NCI-H446 treated with DMSO at 0.1 percent for 48 hours (cell line): ENCODE measurements at regions not wholly inside any gene's neighbourhood (a gene's known extent, or its start where the extent isn't known, plus 50 kb on each side); places are given as distances from the start of the nearest gene placed in this dataset.
"Not testable (repeated sequence)": the region's sequence is repeated elsewhere in the genome, so short reads cannot be mapped to it uniquely, and the experiment has no call there.

Experiments
- DNase-seq: peaks from one replicate; lab custom pipeline; 2025; lab: John Stamatoyannopoulos, UW

DNA sequence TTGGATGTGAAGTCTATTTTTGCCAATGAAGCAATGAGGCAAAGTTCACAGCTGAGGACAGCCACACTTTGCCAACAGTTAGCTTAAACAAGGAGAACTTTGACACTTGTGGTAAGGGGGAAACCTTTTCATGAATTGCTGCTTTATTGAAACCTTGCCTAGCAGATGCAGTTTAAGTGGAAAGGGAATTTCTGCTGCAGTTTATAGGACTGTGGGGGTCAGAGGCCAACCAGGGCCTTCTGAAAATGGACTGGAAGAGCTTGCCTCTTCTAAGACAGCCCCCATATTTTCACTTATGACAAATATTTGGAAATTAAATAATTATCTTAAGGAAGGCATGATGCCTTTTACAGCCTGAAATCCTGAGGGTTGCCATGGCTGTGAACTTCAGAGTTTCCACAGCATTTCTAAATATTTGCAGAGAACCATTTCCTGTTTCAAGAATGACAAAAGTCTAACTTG lies 550.3 kb downstream of the RAB28 start:
- DNase-seq = no peak

DNA sequence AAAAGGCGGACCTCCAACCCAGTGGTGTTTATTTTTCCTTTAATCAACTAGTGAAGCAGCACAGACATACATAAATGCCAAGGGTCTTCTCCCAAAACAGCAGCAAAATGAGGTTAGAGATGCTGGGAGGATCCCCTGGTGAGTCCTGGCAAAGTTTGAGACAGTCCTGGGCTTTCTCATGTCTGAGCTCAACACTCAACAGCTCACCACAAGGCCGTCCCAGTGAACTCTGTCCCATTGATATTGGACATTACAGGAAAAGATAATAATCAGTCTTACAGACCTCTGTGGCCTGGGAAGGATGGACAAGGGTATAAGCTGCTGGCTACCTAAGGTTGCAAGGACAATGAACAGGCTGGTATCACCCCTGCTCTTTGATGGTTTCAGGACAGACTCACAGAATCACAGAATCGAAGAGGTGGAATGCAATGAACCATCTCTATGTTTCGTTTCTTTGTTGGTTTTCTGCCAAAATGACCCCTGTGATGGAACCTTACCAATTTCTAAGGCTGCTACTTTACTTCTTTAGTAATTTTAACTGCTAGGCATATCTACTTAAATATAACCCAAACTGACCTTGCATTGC lies 551.8 kb downstream of the RAB28 start:
- no peak for DNase-seq

DNA sequence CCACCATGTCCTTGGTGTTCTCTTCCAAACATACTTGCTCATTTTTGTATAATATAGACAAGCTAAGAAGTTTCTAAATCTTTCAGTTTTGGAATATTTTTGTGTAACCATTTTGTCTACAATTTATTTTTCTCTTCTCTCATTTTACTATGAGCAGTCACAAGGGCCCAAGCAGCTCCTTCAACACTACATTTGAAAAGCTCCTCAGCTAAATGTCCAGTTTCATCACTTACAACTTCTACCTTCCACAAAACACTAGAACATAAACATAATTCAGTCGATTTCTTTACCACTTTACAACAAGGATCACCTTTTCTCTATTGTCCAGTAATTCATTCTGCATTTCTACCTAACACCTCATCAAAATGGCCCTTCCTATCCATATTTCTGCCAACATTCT lies 554.4 kb downstream of the RAB28 start:
- DNase-seq = no peak

DNA sequence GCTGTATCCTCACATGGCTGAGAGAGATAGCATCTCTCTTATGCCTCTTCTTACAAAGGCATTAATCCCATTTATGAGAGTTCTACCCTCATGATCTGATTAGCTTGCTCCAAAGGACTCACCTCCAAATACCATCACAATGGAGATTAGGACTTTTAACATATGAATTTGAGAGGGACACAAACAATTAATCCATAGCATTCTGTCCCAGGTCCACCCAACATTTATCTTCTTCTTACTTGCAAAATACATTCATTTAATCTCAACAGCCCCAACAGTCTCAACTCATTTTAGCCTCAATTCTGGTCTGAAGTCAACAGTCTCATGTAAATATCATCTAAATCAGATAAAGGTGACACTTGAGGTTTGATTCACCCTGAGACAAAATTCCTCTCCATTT lies 555.4 kb downstream of the RAB28 start:
- no peak for DNase-seq

DNA sequence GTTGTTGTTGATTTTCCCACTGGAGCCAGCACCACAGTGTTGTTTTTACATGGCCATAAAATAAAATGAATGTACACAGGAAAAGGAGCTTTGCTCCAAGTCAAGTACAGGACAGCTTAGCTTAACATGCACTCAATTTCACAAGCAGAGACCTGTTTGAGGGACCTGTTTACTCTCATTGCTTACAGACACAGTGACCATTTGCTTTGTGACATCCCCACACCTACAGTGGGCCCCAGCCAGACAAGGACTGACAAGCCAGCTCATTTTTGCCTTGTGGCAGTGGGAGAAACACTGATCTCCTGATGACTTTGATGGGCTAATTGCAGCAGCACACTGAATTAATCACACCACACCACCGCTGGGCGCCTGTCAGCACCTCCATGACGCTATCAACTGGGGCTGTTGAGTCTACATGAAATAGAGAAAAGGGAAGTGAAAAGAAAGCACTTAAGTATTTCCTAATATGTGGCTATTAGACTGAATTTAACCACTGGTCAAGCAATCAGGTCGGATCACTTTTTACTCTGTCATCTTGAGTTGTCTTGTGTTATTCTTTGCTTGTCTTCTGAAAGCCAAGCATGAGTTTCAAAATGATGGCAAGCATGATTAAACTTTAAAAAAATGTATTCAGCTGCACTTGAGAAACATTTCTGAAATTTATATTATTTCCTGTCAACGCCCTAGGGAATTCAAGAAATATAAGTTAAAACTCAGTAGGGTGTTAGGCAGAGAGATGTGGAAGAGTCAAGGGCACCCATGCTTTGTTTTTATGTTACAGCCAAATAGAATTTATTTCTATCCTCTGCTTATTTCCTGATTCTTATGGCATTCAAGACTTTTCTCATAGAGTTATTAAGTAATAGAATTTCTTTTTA lies 557.7 kb downstream of the RAB28 start:
- DNase-seq = no peak

DNA sequence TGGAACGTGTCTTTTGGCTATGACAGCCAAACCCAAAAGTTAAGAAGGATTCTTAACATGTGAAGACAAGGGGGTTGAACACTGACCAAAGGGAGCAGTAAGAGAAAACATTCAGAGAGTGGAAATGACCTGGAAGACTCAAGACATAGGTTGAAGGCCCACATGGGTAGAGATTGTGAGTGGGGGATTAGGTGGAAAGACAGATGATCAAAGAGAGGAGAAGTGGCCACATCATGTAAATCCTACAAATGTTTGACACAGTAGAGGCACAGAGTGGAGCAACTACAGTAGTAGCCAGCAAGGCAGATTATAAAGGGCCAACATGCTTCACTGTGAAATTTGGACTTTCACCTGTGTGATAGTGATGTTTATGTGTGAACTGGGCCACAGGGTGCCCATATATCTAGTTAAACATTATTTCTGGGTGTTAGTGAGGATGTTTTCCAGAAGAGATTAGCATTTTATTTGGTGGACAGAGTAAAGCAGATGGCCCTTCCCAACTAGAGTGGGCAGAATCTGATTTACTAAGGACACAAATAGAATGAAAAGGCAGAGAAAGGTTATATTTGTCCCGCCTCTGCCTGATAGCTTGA lies 559.3 kb downstream of the RAB28 start:
- no peak for DNase-seq

DNA sequence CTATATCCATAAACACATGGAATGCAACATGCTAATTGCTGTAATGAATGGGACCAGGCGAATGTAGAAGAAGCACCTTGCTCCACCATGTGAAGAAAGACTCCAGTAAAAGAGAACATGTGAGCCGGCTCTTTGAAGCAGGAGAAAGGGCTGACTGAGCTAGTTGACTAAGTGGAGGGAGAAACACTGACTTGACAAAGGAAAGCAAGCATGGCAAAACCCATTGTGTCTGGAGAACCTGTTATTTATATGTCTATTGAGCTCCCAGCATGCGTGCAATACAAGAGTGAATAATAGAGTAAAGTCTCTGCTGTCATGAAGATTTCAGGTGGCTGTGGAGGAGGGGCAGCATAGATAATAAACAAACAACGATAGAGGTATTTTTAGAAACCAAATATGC lies 559.9 kb downstream of the RAB28 start:
- no peak for DNase-seq

DNA sequence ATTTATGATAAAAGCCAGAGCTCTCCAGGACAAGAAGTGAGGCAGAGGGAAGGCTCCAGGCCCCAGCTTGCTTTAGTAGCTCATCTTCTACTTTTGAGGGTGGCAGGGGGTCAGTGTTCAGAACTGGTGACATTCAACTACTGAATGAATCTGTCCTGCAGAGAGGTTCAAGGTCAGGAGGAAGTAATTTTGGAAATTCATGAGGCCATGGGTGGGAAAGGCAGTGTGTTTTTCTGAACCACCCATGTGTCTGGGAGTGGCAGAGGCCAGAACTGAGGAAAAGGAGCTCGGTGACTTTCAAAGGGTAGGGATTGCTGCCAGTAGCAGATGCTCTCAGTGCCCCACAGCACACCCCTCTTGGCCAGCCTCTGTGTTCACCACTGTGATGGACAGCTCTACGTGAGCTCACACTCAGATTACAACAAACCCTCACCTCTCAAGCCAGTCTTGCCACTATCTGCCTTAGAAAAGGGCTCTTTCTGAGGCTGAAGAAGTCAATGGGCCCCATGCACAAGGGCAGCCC lies 571.2 kb downstream of the RAB28 start:
- DNase-seq = no peak

DNA sequence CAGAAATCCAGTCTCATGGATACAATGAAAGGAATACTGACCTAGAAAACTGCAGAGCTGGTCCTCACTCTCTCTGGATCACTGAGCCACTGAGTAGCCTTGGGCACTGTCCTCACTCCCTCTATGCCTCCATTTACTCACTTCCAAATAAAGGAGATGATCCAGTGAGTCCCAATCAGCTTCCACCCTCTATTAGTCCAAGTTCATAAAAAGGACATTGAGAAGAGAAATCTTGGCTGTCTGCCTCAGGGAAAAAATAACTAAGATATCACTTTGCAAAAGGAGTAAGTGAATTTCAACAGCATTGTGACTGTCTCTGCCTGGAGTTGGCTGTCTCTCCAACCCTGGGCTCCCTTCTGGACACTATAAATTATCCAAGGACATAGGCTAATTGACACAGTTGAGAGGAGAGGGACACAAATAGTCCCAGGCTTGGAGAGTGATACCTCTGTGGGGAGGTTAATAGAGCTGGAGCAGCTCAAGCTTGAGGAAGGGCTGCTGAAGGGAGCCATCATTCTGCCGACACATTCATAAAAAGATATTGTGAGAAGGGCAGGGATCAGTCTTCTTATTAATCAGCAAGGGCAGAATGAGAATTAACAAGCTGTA lies 572.3 kb downstream of the RAB28 start:
- no peak for DNase-seq

DNA sequence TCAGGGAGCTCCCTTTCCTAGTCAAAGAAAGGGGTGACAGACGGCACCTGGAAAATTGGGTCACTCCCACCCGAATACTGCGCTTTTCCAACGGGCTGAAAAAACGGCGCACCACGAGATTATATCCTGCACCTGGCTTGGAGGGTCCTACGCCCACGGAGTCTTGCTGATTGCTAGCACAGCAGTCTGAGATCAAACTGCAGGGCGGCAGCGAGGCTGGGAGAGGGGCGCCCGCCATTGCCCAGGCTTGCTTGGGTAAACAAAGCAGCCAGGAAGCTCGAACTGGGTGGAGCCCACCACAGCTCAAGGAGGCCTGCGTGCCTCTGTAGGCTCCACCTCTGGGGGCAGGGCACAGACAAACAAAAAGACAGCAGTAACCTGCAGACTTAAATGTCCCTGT lies 580.5 kb downstream of the RAB28 start:
- not testable (repeated sequence) for DNase-seq

DNA sequence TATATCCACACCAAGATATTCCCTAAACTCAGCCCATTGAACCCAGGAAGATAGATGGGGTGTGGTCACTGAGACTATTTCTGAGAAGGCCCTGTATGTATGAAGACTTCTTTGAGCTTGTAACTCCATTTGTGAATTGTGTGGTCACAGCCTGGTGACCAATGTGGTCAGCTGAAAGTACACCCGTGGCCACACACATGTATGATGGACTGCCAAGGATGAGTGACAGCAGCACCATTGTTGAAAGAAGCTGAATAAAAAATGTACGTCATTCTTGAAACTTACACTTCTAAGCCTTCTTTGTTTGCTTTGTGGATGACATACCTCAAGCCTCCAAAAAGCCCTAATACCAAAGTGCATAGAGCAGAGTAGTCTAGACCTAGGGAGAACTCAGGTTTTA lies 581.4 kb downstream of the RAB28 start:
- DNase-seq = no peak

DNA sequence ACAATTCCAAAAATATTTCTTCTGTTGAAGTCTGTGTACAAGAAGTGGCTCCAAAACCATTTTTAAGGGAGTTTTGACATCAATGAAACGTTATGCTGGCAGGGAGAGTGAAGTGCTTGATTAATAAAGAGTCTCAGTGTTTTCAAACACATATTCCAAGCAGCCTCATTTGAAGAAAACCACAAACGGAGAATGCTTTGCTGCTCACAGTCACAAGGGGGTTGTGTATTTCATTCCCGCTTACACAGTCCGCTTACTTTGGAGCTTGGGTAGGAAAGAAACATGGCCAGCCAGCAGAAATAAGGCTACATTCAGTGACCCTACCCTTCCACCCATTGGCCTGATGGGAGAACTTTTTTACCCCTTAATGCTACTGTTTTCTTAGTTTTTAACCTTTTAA lies 586.2 kb downstream of the RAB28 start:
- no peak for DNase-seq

DNA sequence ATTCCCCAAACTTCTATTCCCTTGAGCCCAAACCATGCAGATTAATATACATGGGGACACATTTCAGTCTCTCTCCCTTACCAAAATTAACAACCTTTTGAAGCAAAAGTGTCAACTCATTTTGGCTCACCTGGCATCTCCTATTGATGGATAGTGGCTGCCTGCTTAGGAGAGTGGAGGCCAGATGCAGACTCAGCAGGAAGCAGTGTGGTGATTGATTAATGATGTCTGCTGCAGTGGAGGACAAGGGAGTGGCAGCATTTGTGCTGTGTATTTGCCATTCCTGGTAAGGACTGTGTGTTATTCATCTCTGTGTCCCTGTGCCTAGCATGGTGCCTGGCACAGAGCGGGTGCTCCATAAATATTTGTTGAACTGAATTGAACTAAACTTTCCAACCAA lies 590.1 kb downstream of the RAB28 start:
- DNase-seq = no peak

DNA sequence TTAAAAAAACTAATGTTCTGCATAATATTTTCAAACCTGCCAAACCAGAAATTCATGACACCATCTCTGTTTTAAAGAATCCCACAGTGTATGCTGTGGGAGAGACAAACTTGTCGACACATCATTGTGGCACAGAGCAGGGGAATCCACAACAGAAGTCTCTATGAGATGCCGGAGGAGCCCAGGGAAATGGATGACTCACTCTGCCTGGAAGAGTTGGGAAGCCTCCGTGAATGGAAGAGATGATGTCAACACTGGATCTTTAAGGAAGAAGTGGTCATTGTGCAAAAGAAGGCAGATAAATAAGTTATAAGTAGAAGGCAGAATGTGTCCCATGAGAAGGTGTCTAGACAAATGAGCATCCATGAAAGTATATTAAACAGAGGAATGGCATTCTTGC lies 595.1 kb downstream of the RAB28 start:
- DNase-seq = no peak

DNA sequence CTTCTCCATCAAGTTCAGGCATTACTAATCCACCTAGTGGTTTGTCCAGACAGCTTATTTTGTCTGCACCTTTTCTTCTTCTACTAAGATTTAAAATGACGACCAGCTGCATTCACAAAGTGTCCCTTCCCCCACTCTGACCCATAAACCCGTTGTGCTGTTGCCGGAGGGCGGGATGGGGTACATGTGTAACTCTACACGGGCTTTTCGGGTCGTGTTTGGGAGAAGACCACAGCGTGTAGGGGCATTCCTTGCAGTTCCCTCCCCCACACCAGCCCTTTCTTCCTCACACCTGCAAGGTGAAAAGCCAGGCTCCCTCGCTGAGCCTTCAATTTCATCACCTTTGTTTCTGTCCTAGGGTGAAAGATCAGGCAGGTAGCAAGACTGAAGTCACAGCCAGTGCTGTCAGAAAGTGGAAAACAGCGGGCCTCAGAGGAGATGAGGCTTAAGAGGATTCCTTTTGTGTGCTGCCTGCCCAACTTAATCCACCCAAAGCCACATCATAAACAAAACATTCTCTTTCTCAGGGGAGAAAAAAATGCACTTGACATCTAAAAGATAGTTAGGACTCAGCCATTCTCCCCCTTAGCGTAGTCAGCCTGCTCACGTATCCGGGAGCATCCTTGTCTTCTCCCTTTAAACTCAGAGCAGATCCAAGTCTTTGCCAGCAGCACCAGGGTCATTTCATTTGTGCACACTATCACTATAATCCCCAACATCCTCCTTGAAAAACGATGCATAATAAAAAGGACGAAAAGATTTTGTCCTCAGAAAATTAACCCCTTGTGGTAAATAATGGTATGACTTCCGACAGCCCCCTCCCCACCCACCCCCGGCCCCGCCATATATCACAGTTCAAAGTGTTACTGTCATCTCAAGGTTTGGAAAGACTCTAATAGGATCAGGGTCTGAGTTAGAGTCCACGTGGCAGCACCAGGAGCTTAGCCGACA lies 599.0 kb downstream of the RAB28 start:
- DNase-seq = no peak

DNA sequence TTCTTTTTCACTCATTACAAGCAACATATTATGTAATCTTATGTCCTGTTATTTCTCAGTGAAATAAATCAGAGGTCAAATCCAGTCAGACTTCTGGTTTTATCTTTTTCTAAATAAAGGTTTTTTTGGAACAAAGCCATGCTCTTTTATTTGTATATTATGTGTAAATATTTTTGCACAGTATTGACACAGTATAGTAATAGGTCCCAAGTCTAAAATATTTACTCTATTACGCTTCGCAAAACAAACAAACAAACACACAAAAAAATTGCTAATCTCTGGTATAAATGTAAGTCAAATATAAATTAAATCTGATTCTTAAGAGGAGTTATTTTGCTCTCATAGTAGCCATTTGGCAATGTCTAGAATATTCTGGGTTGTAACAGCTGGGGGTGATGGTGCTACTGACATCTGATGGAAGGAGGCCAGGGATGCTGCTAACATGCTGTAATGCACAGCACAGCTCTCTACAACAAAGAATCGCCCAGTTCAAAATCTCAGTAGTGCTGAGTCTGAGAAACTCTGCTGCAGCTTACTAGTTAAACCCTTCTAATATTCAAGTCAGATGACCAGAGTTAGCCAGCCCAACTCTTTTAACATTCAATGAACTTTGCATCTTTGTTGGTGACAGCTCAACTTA lies 602.1 kb downstream of the RAB28 start:
- peak; percentile 47 for DNase-seq

DNA sequence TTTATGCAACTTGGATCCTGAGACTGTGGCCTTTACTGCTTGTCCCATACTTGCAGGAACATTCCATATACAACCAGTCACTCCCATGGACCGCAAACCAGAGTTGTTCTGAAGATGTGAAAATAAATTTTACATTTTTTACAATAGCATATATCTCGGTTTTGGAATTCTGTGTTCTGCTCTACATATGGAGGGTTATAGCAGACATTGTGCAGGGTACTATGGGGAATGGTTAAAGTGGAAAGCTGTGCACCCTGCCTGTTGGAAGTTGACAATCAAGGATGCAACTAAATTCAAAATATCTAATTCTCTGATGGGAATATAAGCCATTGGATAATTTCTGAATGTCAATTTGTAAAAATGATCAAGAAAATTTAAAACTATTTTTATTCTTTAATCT lies 603.3 kb downstream of the RAB28 start:
- DNase-seq = no peak

DNA sequence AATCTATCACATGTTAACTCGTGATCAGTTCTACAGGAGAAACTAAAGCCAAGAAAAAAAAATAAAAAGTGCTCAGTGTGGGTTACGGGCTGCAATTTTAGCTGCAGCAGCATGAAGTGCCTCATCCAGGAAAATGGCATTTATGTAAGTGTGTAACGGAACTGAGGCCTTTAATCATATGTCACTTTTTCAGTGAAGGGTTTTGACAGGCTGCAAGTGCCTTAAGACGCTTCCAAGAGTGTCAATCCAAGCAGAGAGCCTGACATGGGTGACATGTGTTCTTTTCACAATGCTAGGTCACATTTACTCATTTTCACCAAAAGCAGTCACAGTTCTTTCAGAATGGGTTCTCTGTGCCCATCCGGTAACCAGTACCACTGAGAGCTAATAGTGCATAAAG lies 604.6 kb downstream of the RAB28 start:
- DNase-seq = no peak

DNA sequence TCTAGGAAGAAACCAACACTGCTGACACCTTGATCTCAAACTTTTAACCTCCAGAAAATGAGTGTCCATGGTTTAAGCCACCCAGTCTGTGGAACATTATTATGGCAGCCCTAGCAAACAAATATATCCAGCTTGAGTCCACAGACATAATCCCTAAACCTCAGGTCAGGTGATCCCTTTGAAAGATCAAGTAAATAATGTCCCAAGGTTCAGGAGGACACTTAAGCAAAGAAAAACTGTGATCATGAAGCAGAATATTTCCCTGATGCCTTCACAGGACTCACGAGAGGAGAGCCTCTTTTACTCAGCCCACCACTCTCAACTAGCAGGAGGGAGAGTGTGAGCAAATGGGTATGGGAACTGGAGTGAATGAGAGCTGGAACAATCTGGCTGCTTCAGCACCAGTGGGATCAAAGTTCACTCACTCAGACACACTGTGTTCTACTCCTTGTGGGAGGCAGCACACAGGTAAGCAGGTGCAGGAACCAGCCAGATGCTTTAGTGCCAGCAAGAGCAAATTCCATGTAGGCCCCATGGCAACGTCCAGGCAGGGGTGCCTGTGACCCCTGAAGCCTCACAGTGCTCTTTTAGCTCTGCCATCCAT lies 608.4 kb downstream of the RAB28 start:
- no peak for DNase-seq

DNA sequence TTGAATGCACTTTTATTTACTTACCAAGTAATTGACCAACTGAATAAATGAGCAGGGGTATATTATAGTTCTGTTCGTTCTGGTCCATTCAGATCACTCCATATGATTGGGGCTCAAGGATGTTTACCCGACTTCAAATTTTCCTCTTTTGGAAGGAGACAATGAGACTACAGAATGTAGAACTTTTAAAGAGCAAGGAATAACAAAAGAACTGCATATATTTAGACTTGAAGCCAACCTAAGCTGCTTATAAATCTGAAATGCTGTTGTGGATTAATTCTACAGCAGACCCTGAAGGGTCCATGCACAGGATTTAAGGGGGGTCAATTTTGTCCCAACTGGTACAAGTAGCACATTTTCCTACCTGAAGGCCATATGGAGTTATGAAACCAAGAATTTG lies 610.8 kb downstream of the RAB28 start:
- no peak for DNase-seq

DNA sequence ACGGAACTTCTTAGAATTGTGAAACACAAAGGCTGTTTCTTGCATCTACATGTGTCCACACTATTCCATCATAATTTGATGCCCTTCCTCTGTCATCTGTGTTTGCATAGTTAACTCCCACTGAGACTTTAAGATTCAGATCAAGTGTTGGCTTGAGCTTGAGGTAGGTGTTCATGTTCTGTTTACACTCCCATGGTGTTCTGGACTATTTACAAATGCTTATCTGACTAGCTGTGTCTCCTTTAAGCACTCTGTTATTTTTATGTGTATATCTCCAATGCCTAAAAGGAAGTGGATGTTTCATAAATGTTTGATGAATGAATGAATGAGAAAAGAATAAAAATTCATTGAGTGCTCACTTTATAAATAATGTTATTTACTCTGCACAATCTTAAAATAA lies 622.7 kb downstream of the RAB28 start:
- DNase-seq = no peak
